Glomerular endothelial cell (primary cell): ENCODE measurements at regions not wholly inside any gene's neighbourhood (a gene's known extent, or its start where the extent isn't known, plus 50 kb on each side); places are given as distances from the start of the nearest gene placed in this dataset.

ENCODE experiments used
- DNase-seq: peaks from one replicate; pipeline ENCODE4 v3.0.0-alpha.2; 2011; ENCODE audit warnings: low read depth, low spot score; ENCODE audit errors: extremely low read depth

DNA sequence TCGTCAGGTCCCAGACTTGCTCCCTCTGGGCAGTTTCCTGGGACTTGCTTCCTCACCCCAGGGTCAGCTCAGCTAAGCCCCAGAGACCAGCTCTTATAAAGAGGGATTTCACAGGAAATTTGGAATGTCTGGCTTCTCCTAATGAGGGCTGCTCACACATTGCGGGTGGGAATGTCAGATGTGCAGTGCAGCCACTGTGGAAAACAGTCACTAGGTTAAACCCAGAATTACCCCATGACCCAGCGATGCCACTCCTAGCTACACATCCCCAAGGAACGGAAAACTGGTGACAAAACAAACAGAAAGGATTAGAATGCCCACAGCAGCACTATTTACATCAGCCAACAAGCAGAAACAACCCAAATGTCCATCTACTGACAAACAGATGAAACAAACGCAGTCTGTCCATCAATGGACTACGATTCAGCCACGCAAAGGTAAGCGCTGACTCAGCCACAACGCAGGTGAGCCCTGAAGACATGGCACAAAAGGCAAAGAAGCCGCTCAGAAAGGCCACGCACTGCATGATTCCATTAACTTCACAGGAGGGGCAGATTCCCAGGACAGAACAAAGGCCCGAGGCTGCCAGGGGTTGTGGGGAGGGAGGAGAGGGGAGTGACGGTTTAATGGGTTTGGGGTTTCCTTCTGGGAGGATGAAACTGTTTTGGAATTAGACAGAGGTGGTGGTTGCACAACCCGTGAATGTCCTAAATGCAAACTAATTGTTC lies 63.0 kb downstream of the NCOR2 start:
- DNase-seq = no peak

DNA sequence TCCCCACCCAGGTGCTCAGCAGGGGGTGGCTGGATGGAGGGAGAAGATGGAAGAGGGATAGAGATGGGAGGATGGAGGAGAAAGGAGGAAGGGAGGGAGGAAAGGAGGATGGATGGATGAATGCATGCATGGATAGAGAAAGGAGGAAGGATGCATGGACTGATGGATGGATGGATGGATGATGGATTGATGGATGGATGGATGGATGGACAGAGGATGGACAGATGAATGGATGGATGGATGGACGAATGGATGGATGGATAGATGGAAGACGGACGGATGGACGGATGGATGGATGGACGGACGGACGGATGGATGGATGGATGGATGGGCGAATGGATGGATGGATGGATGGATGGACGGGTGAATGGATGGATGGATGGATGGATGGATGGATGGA lies 64.1 kb downstream of the NCOR2 start:
- no peak for DNase-seq

DNA sequence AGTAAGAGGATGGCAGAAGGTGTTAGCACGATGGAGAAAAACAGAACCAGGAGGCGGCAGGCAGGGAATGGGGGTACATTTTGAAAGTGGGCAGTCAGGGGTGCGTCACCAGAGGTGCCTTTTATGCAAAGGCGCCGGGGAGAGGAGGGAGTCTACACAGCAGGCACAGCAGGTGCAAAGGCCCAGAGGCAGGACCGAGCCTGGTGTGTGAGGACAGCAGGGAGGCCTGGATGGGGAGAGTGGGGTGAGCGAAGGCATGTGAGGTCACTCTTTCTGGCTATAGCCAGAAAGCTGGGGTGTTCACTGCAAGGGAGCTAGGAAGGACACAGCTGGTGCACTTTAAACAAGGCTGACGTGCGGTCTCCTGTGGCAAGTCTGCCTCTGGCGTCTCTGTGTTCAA lies 65.0 kb downstream of the NCOR2 start:
- DNase-seq = no peak

DNA sequence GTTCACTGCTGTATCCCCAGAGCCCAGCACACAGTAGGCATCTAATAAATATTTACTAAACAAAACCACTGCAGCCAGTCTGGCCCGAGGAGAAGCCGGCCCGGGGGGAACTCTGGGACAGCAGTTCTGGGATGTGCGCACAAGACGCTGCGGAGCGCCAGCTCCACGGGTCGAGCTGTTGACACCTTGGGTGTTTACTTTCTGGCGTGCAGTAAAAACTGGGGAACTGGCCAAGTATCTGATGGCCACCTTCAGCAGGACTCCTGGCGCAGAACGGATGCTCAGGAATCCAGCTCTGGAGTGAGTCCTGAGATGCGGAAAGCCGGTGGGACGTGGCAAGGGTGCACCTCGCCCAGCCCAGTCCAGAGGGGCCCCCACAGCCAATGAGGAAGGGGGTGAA lies 65.6 kb downstream of the NCOR2 start:
- DNase-seq = no peak

DNA sequence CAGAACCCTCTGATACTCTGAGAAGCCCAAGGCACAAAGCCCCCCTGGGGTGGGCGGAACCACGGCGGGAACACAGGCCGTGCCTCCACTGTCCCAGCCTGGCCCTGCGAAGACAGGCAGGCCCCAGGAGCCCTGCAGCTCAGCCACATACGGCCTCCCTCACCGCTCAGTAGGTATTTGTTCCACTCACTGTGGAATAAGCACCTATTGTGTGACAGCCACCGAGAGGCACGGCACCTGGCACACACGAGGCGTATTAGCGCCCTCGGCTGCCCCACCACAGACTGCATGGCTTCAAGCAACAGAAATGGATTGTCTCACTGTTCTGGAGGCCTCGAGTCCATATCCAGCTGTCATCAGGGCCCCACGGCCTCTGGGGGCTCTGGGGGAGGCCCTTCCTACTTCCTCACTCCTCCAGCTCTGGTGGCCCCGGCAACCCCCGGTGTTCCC lies 66.3 kb downstream of the NCOR2 start:
- no peak for DNase-seq

DNA sequence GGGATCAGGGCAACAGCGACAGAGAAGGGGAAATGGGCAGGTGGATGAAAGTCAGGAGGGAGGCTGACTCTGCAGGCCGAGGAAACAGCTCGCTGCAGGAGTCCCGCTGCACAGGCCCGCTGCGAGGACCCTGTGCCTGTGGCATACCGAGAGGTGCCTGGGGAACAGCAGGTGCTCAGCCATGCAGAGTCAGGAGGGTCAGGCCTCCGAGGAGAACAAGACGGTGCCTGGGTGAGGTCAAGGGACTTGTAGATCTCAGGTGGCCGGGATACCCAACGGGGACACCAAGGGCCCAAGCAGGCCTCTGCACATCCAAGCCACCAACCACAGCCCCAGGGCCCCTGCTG lies 67.5 kb downstream of the NCOR2 start:
- DNase-seq = no peak

DNA sequence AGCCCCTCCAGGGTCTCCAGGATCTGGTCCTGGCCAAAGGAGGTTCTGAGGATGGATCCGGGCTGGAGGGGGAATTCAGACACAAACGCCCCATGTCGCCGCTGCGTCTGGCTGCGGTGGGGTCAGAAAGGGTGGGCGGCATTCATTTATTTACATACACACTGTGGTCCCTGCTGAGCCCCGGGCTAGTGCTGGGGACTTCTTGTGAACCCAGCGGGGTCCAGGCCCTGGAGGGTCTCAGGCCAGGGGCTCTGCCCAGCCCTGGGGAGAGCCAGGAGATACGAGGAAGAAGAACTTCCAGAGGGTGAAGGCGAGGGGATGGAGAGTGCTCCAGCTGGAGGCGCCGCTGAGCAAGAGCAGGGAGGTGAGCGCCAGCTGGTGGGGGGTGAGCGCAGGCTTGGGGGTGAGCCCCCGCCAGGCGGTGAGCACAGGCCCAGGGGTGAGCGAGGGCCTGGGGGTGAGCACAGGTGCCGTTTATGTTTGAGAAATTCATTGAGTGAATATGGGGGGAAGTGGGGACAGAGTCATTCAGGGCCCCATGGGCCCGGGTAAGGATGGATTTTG lies 68.1 kb downstream of the NCOR2 start:
- no peak for DNase-seq

DNA sequence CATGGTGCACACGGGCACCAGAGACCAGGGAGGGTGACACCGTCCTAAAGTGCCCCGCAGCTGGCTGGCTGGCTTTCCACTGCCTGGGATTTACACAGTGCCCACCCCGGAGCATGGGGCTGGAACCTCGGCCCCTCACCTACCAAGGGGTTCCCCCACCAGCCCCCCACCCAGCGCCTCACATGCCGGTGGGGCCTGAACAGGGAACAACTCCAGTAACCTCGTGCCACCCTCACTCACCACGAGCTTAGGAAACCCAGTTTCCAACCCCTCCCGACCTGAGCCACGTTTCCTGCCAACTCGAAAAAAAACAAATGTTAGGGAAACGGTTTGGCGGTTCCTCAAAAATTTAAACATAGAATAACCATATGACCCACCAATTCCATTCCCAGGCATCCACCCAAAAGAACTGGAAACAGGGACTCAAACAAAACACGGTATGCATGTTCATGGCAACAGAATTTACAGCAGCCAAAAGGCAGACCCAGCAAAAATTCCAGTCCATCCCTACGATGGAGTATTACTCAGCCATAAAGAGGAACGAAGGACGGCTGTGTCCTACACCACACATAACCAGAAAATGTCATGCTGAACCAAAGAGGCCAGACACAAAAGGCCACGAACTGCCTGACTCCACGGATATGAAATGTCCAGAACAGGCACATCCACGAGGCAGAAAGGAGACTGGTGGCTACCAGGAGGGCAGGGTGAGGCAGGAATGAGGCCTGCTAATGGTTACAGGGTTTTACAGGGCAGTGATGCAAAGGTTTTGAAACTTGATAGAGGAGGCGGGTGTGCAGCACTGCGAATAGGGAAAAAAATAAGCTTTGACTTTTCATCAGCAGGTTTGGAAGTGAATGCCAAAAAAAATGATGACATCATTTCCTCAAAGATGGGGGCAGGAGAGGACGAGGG lies 68.9 kb downstream of the NCOR2 start:
- no peak for DNase-seq

DNA sequence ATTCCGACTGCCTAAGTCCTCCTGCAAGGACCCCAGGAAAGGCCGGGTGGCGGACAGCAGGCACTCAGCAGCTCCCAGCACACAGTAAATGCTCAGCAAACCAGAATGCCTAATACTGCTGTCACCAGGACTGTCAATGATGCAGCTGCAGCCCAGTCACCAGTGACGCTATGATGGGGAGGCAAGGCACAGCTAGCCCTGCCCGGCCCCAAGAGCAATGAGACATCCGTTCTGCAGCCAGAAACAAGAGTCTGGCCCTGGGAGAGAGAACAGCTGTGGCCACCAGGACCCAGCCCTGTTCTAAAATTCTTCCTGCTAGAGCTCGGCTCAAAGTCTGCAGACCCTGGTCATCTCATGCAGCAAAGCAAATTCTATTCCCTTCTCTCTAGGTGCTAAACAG lies 69.8 kb downstream of the NCOR2 start:
- no peak for DNase-seq

DNA sequence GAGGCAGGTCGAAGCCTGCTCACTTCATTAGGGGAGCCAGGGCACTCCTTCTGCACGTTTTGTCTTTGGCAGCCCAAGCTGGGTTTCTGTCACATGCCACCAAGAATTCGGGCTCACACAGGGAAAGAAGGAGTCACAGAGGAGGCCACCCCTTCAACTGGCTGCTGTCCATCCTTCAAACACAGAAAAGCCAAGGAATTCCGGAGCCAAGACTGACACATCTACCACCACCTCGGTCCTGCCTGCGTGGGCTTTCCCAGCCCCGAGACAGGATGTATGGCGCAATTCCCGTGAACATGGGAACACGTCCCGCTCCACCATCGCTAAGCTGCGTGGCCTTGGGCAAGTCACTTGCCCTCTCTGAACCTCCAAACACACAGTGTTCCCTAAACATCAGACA lies 70.4 kb downstream of the NCOR2 start:
- no peak for DNase-seq

DNA sequence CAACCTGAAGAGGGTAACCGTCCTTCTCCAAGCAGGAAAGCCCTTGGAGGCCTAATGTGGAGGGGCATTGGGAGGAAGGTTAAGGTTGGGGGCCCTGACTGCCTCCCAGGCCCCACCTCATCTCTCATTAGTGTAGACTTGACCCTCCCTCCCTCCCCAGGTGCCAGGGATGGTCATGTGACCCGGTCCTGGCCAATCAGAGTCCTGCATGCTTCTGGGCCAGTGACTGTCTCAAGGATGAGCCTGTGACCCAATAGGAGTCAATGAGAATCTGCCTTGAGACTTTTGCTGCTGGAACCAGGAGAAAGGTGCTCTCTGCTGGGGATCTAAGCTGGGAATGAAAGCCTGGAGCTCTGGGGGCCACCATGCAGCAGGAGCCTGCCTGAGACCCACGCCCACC lies 70.8 kb downstream of the NCOR2 start:
- DNase-seq = no peak

DNA sequence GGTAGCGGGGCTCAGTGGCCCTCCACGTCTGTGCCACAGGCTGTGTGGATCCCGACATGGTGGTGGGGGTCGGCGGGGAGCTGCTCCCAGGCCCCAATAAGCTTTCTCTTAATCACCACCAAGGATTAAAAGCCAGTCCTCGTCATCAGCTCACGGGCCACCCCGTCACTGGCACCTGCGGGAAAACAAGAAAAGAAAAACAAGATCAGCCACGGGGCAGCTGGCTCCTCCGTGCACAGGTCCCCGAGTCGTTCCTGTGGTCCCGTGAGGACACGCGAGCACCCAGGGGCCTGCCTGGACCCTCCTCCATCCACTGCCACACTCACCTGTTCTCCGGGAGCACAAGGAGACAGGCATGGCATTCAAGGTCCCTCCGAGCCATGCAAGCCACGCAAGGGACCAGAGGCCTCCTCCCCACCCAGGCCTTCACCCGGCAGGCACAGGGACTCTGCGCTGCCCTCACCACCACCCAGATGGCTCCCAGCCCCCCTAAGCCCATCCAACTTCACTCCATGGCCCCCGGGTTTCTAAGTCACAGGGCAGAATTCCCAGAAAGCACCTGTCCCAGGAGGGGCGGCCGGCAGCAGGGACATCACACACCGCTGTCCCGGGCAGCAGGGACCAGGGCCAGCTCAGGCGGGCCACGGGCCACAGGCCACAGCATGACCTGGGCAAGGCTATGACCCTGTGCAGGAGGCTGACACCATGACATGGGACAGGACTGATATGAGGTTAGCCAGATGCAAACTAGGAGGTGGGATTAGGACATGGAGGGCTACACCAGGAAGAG lies 72.0 kb downstream of the NCOR2 start:
- no peak for DNase-seq

DNA sequence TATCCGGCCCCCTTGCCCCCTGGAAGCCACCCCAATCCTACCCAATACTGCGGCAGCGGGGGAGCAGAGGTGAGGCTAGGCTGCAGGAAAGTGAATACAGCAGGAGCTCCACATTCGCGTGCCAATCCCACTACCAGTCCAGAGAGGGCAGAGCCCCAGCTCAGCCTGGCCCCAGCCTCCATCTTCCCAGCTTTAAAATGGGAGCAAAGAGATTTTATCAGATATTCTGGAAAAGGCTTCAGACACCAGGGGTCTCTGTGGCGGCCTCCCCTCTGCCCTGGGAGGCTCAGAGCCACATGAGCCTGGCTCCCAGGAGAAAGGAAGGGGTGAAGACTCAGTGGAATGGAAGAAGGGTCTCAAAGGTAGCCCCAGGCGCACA lies 72.7 kb downstream of the NCOR2 start:
- no peak for DNase-seq

DNA sequence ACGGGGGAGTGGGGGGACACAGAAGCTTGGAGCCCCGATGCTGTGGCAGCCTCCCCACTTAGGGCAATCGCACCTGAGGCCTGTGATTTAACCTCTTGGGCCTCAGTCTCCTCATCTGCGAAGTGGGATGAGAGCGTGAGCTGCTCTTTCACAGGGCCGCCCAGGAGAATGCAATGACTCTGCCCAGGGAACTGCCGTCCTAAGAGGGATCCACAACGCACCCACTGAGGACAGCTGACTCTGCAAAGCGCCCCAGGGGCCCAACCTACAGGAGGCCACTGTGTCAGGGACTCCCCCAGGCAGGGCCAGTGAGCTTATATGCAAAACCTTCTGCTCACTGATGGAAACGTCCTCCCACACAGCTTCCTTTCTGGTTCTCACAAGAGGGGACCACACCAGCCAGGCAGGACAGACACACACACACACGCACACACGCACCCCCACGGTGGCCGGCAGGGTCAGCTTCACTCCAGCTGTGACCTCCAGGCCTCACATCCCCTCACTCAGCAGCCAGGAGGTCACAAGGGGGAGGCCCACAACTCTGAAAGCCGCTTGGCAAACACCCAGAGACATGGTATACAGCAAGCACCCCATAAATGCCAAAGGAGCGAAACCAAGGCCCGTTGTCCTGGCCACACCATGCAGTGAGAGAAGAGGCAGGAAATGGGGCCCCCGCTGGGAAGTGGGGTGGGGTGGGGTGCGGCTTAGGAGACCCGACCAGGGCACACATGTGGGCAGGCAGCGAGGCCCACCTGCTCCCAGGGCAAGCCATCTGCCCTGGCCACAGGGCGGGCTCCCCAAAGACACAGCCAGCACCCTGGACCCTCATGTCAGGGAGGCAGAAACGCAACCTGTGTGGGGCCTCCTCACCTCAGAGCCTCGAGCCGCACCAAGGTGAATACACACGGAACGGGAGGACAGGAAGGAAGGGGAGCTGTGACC lies 73.3 kb downstream of the NCOR2 start:
- DNase-seq = no peak

DNA sequence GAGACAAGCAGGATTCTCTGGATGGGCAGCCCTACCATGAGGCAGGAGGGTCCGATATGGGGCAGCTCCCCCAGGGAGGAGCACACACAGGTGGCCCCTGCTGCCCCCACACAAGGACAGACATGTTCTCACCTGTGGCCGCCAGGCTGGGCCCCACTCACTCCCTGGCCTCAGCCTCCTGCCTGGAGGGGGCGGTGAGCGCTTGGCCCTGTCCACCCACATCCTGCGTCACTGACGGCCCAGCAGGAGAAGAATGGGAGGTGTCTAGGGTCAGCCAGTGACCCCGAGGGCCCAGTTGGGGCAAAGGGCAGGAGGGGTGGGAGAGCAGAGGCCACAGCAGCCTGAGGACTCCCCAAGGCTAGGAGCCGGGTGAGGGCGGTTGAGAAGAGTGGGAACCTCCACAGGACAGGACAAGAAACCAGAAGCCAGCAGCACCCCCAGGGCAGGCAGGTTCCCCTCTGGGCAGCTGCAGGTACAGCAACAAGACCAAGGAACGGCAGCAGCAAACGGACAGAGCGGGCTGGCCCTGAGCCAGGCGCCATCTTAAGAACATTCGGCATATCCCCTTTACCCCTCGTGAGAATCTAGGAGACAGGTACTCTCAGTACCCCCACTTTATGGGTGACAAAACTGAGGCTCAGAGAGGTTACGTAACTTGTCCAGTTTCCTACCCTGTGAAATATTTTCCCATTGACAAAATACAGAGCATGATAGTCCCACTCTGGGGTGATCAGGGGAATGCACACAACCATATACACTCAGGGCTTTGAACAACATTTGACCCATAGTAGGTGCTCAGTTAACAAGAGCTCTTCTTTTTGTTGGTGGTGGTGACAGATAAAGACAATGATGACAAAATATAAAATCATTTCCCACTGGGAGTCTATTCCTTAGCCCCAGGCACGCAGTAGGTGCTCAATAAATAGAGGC lies 74.3 kb downstream of the NCOR2 start:
- DNase-seq = no peak

DNA sequence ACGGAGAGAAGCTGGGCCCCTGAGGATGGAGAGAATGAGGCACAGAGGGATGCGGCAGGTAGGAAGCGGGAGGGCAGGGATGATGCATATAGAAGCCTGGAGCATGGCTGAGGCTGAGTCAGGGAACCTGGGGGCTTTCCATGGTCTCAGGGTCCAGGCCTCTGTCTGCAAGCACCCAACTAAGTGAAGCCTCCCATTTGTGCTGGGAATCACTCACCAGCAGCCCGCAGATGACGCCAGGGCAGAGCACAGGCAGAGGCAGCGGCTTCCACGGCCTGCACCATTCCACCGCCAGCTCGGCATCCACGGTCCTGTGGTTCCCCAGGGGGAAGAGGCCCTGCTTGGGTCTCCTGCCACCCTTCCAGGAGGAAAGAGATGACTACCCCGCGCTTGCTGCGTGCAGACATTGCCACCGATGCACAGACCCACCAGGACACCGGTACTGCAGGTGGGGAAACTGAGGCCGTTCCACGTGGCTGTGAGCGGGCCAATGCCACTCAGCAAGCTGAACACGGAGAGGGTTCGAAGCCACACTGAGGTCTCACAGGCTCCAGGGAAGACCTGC lies 75.5 kb downstream of the NCOR2 start:
- DNase-seq = no peak

DNA sequence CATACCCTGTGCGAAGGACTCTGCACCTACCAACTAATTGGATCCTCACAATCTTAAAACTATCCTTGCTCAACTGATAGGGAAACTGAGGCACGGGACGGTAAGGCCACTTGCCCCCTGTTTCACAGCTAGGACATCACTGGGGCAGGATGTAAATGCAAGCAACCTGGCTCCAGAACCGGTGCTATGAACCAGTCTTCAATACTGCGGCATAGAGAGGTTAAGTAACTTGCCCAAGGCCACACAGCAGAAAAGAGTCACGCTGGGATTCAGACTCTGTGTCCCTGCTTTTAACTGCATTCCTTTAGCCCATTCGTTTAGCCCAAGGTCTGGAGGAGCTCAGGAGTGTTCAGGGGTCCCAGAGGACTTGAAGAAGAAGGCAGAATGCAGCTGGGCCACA lies 76.1 kb downstream of the NCOR2 start:
- DNase-seq = no peak

DNA sequence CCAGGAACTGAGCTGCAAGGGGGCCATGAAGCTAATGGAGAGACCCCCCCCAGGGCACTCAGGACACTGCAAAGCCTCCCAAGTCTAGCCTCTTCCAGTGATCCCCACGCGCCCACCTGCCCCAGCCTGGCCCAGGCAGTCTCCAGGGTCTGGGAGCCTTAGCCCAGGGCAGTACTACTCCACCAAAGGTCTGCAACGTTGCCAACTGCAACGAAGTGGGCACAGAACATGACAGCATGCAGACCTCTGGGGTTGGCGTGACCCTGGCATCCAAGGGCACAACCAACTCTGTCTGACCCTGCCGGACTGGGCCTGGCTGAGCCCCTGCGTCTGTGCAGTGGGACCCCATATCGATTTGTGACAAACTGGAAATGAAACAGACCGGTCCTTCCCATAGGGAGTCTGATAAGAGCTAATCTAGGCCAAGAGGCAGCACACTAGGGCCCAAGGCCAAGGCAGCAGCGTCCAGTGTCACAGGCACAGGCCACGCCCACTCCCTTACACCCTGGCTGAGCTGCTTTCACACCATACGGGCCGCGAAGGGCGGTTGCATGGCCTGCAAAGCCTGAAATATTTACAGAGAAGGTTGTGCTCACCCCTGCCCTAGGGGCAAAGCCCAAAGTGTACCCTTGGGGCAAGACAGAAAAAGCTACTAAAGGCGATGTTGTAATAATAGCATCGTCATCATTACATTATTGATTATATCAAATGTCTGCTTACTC lies 76.7 kb downstream of the NCOR2 start:
- DNase-seq = no peak
